Caco-2 (cell line): ENCODE measurements at regions not wholly inside any gene's neighbourhood (a gene's known extent, or its start where the extent isn't known, plus 50 kb on each side); places are given as distances from the start of the nearest gene placed in this dataset.

Source experiments
- BruUV-seq: library from RNA; stranded (reverse); fragments of 400-500 nt; replicated peaks from 2 replicates; lab custom pipeline; 2021; lab: Mats Ljungman, UMichigan
- CTCF ChIA-PET: fragments of 300-600 bp; sonication (Branson Sonifier 250); formaldehyde crosslinking; loops from one replicate; lab custom pipeline; 2022; ENCODE audit warnings: antibody characterized with exemption; lab: Charles Lee
- POLR2A ChIA-PET: fragments of 300-600 bp; sonication (Branson Sonifier 250); formaldehyde crosslinking; loops from one replicate; lab custom pipeline; 2022; ENCODE audit warnings: antibody characterized with exemption; lab: Charles Lee
- DNase-seq, 2 experiments: peaks; one replicate each; pipeline versions ENCODE4 v3.0.0 to v3.0.0-alpha.2; 2020 to 2022
- H3K27me3 ChIP-seq: replicated peaks from 2 replicates; pipeline ENCODE4 v1.6.0; 2011; ENCODE audit warnings: low read length; ENCODE audit not compliant: control insufficient read depth, insufficient read depth
- H3K36me3 ChIP-seq: 2 replicates; pipeline ENCODE4 v1.5.1; 2011; ENCODE audit warnings: low read length; ENCODE audit not compliant: control insufficient read depth, insufficient read depth
- H3K4me1 ChIP-seq: fragments of 250-450 bp; sonication (Bioruptor Pico); 2 replicates; pipeline ENCODE4 v1.5.1; 2020; ENCODE audit warnings: mild to moderate bottlenecking
- H3K4me3 ChIP-seq: 2 replicates; pipeline ENCODE4 v1.5.1; 2011; ENCODE audit warnings: low read depth, mild to moderate bottlenecking, control low read depth, low read length
- H3K9me3 ChIP-seq: fragments of 250-450 bp; sonication (Bioruptor Pico); 2 replicates; pipeline ENCODE4 v1.5.1; 2020; ENCODE audit warnings: mild to moderate bottlenecking, moderate library complexity
- H3K27ac Mint-ChIP-seq: one replicate; pipeline ENCODE4 v1.8.0; 2022; ENCODE audit warnings: mixed read lengths; ENCODE audit not compliant: unreplicated experiment
- H3K27me3 Mint-ChIP-seq: one replicate; pipeline ENCODE4 v1.8.0; 2022; ENCODE audit warnings: mixed read lengths; ENCODE audit not compliant: insufficient read depth, unreplicated experiment
- H3K36me3 Mint-ChIP-seq: one replicate; pipeline ENCODE4 v1.8.0; 2022; ENCODE audit warnings: mild to moderate bottlenecking, mixed read lengths; ENCODE audit not compliant: insufficient read depth, unreplicated experiment
- H3K4me1 Mint-ChIP-seq: one replicate; pipeline ENCODE4 v1.8.0; 2022; ENCODE audit warnings: low read depth, mixed read lengths; ENCODE audit not compliant: unreplicated experiment
- H3K4me3 Mint-ChIP-seq: one replicate; pipeline ENCODE4 v1.8.0; 2022; ENCODE audit warnings: mild to moderate bottlenecking, moderate library complexity, mixed read lengths; ENCODE audit not compliant: unreplicated experiment
- H3K9me3 Mint-ChIP-seq: one replicate; pipeline ENCODE4 v1.8.0; 2022; ENCODE audit warnings: mixed read lengths; ENCODE audit not compliant: unreplicated experiment
- intact Hi-C: fragments of 100-400 bp; cut with micrococcal nuclease; formaldehyde crosslinking; loops from one replicate; pipeline ENCODE4 v1.10.0; 2022; ENCODE audit not compliant: unreplicated experiment
- TF ChIP-seq, protein P1 (sequence below), 2 experiments: fragments of 200-600 bp in 1 of 2; IDR thresholded peaks; 1 replicate in 1 of 2; 2 replicates in 1 of 2; pipeline versions ENCODE4 v1.5.1 to v1.8.0; 2011 to 2022; ENCODE audit warnings: antibody characterized with exemption in 1 of 2, control low read depth in 1 of 2, inconsistent platforms in 1 of 2, low read depth in 1 of 2, low read length in 1 of 2, mild to moderate bottlenecking in 1 of 2, moderate library complexity in 1 of 2; ENCODE audit not compliant: insufficient read depth in 1 of 2, severe bottlenecking in 1 of 2, unreplicated experiment in 1 of 2

DNA sequence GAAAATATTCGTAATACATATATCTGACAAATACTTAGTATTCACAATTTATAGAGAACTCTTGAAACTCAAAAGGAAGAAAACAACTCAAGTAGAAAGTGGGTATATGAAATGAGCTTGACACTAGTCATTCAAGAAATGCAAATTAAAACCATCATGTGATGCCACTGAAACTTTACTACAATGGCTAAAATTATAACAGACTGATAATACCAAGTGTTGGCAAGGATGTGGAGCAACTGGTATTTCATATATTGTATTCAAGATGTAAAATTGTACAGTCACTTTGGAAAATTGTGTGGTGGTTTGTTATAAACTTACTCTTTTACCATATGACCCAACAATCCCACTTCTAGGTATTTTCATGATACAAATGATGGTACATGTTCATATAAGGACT lies 68.7 kb upstream of the AGTR1 start:
- TF ChIP-seq, protein P1, sequence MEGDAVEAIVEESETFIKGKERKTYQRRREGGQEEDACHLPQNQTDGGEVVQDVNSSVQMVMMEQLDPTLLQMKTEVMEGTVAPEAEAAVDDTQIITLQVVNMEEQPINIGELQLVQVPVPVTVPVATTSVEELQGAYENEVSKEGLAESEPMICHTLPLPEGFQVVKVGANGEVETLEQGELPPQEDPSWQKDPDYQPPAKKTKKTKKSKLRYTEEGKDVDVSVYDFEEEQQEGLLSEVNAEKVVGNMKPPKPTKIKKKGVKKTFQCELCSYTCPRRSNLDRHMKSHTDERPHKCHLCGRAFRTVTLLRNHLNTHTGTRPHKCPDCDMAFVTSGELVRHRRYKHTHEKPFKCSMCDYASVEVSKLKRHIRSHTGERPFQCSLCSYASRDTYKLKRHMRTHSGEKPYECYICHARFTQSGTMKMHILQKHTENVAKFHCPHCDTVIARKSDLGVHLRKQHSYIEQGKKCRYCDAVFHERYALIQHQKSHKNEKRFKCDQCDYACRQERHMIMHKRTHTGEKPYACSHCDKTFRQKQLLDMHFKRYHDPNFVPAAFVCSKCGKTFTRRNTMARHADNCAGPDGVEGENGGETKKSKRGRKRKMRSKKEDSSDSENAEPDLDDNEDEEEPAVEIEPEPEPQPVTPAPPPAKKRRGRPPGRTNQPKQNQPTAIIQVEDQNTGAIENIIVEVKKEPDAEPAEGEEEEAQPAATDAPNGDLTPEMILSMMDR (IDR thresholded peaks at IDR 0.05; ENCODE audit: insufficient read depth in 1 of 2, low read depth in 1 of 2, low read length in 1 of 2, severe bottlenecking in 1 of 2, unreplicated experiment in 1 of 2): no peak
- Histone ChIP-seq H3K36me3 (no peaks in the 10 kb centered on the region), H3K4me1 (peaks cover 7% of the 10 kb centered on the region; the same call in 1 of the 2 replicates), H3K4me3 (no peak overlapping the region), H3K9me3 (no peaks in the 10 kb centered on the region), H3K27me3 (no peaks in the 10 kb centered on the region)
- Mint-ChIP-seq H3K27me3 (no peaks in the 10 kb centered on the region), H3K36me3 (no peaks in the 10 kb centered on the region), H3K4me1 (peaks cover 14% of the 10 kb centered on the region), H3K4me3 (no peak overlapping the region), H3K27ac (no peak overlapping the region), H3K9me3 (no peaks in the 10 kb centered on the region)
- CTCF ChIA-PET: no interaction called here
- intact Hi-C loops: no loop called here
- POLR2A ChIA-PET: no interaction called here
- BruUV-seq: no TSS peak
- DNase-seq: no peak

DNA sequence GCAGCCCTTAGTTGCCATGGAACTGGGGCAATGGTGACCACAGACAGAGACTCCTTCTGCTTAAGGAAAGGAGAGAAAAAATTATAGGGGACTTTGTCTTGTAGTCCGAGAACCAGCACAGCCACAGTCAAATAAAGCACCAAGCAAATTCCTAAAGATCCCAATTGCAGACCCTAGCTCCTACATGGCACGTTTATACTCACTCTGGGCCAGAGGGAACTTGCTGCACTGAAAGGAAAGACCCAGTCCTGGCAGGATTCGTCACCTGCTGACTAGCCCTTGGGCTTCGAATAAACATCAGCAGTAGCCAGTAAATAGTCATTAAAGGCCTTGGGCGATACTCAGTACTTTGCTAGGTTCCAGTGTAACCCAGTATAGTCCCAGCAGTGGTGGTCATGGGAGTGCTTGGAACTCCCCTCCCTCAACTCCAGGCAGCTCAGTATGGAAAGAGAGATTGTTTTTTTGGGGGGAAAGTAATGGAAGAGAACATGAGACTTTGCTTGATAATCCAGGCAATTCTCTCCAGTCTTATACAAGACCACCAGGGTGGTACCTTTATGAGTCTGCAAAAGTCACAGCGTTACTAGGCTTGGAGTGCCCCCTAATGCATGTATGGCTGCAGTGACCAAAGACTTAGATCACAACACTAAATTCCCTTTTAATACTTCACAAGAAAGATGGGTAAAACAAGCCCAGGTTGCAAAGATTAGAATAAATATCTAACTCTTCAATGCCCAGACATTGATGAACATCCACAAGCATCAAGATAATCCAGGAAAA lies 66.4 kb upstream of the AGTR1 start:
- Histone ChIP-seq H3K27me3 (no peaks in the 10 kb centered on the region), H3K36me3 (no peaks in the 10 kb centered on the region), H3K4me1 (peaks cover 7% of the 10 kb centered on the region; the same call in 1 of the 2 replicates), H3K9me3 (no peaks in the 10 kb centered on the region), H3K4me3 (no peak overlapping the region)
- ChIA-PET POLR2A (no interaction called here), CTCF (interaction anchor here (0.7 kb wide), 1 partner anchor 249 kb away, joined by 3 read pairs; no protein-coding TSS in a partner anchor)
- no TSS peak for BruUV-seq
- H3K4me1 Mint-ChIP-seq: peaks cover 7% of the 10 kb centered on the region
- no peak overlapping the region for H3K27ac Mint-ChIP-seq
- TF ChIP-seq, protein P1 (IDR thresholded peaks at IDR 0.05; ENCODE audit: insufficient read depth in 1 of 2, low read depth in 1 of 2, low read length in 1 of 2, severe bottlenecking in 1 of 2, unreplicated experiment in 1 of 2): peak; percentile 57 to 58
- H3K27me3 Mint-ChIP-seq: no peaks in the 10 kb centered on the region
- DNase-seq: peak in 1 of 2 experiments; percentile 41
- H3K9me3 Mint-ChIP-seq: no peaks in the 10 kb centered on the region
- H3K36me3 Mint-ChIP-seq: no peaks in the 10 kb centered on the region
- H3K4me3 Mint-ChIP-seq: no peak overlapping the region
- intact Hi-C loops: loop anchor here (1.0 to 2.0 kb wide), 5 partner anchors 30 to 322 kb away; no protein-coding TSS in a partner anchor

DNA sequence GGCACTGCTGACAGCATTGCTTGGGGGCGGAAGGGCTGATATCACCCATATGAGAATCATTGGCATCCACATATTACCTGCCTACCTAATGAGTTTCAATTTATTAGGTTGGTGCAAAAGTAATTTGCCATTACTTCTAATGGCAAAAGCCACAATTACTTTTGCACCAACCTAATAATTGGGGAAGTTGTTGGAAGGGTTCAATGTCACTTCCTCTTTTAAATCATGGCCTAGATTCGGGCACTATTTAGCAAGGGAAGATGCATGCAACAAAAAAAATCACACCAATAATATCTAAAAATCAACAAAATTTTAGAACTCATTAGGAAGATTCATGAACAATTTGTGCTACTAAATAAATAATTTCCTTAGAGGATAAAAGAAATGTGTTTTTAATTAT lies 56.0 kb upstream of the AGTR1 start:
- intact Hi-C loops: no loop called here
- POLR2A ChIA-PET: no interaction called here
- BruUV-seq: no TSS peak

More for the DNA sequence above, 56.0 kb upstream of the AGTR1 start:
- Histone ChIP-seq H3K36me3 (no peaks in the 10 kb centered on the region), H3K27me3 (no peaks in the 10 kb centered on the region), H3K9me3 (no peaks in the 10 kb centered on the region), H3K4me1 (no peaks in the 10 kb centered on the region), H3K4me3 (no peak overlapping the region)
- Mint-ChIP-seq H3K4me3 (no peak overlapping the region), H3K27me3 (no peaks in the 10 kb centered on the region), H3K9me3 (no peaks in the 10 kb centered on the region), H3K4me1 (no peaks in the 10 kb centered on the region), H3K27ac (no peak overlapping the region), H3K36me3 (no peaks in the 10 kb centered on the region)
- TF ChIP-seq, protein P1 (IDR thresholded peaks at IDR 0.05; ENCODE audit: insufficient read depth in 1 of 2, low read depth in 1 of 2, low read length in 1 of 2, severe bottlenecking in 1 of 2, unreplicated experiment in 1 of 2): no peak
- CTCF ChIA-PET: no interaction called here
- no peak for DNase-seq
